Germinal center (tissue), 1 donor: ENCODE measurements at regions not wholly inside any gene's neighbourhood (a gene's known extent, or its start where the extent isn't known, plus 50 kb on each side); places are given as distances from the start of the nearest gene placed in this dataset.
"Not testable (repeated sequence)": the region's sequence is repeated elsewhere in the genome, so short reads cannot be mapped to it uniquely, and the experiment has no call there.

Experiments
- DNase-seq: peaks from one replicate; pipeline ENCODE4 v3.0.0; 2012; ENCODE audit warnings: mixed read lengths, low spot score

DNA sequence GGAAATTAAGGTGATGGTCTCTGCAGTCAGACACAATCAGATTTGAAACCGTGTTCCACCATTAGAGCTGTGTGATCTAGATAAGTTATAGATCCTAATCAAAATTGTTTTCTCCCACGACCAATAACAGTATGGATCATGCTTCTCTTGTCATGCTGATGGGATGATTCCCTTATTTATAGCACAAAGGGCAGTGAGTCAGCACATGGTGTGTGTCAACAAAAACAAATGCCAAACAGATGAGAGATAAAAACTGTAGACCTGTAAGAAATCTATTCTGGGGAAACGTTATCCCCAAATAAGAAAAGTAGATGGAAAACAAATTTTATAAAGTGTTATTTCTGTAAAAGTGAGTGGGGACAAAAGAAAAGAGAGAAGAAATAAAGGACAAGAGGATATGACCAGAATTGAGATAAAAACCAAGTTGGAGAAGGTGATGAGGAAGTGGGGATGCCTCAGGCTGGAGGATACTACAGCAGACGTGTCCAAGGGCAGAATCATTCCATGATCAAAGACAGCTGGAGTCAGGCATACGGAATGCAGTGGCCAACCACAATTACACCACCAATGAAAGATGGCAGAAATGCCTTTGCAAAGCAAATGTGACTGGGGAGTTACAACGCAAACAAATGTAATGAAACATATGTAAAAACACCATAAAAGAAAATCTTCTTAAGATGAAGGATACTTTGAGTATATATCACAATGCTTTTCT lies 377.8 kb upstream of the PRKX start:
- no peak for DNase-seq

DNA sequence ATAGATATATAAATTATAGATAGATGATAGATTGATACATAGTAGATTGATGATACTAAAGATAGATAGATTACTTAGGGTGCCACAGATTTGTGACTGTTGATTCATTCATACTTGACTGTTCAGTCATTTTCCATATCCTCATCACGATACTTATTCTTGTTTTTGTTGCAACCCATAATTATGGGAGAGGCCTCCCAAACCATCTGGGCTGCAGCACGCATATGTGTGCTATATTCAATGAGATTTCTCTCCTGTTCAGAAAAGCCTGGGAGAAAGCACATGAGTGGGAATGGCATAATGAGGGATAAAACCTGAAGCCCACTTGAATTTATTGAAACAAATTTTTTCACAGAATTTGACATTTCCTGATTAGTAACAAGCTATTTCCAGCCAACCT lies 346.4 kb upstream of the PRKX start:
- DNase-seq = no peak

DNA sequence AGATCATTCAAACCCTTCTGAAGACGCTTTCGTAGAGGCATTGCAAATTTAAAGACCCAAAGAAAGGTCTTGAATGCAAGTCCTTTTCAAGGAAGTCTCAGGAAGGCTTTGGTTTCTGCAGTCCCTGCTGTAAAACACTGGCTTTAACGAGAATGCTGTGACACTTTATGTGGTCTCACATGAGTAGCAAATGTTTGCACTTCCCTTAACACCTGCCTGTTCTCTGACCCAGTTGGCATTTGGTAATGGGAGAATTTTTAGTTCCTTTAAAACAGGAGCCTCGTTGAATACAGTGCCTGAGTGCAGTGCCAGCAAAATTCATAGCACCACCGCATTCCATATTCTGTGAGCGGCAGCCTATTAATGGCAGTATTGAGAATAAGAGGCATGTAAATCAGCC lies 330.5 kb upstream of the PRKX start:
- DNase-seq = no peak

DNA sequence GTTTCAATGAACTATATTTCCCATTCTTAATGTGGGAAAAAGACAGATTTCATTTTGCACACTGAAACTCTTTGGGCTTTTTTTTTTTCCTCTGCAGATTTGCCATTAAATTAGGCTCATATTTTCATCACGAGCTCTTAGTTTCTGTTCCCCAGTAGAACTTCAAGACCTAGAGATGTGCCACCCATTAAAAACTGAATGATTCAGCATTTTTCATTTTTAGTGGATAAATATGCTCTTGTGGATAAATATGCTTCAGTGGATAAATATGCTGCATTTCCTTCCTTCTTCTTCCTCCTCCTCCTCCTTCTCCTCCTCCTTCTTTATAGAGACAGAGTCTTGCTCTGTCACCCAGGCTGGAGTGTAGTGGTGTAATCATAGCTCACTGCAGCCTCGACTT lies 322.4 kb upstream of the PRKX start:
- DNase-seq = no peak

DNA sequence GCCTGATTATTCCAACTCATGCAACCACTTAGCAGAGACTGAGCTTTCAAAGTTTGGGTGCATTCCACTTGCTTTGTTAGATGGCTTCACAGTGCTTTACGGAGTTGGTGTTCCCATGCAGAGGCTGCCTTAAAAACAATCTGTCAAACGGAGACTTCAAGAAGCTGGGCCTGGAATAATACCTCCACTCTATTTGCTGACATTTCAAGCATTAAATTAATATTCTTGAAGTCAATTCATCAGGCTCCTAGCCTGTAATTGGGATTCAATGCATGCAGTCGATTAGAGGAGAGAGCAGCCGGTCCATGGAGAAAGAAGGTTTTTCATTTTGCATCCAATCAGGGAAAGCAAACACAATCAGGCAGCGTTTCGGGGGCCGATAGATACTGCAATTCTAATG lies 314.7 kb upstream of the PRKX start:
- no peak for DNase-seq

DNA sequence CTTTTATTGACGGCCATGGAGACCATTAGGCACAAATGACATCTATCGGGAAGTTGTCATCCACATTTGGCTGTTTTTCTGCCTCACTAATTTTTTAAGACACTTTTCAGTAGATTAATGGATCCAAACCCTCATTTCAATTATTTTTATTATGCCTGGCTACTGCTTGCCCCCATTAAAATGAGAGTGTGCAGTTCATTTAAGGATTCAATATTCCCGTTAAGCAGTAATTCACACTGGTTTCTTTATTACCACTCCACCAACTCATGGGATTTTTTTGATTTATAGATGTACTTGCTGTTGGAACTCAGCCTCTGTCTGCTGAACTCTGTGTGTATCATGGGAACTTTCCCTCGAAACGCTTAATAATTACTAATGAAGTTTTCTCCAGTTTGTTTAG lies 291.8 kb upstream of the PRKX start:
- DNase-seq = no peak

DNA sequence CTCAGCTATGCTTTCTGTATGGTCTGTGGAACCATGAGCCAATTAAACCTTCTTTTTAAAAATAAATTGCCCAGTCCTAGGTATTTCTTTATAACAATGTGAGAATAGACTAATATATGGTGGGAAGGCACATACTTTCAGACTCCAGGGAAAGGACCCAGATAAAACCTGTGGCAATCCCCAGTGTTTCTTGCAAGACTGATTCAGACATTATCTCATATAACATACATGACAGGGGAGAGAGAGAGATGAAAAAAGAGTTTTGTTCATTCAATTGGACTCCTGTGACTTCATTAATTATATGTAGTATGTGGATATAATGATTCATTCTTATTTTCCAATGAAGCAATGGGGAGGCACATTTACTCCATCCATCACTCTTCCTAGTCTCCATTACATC lies 291.4 kb upstream of the PRKX start:
- no peak for DNase-seq

DNA sequence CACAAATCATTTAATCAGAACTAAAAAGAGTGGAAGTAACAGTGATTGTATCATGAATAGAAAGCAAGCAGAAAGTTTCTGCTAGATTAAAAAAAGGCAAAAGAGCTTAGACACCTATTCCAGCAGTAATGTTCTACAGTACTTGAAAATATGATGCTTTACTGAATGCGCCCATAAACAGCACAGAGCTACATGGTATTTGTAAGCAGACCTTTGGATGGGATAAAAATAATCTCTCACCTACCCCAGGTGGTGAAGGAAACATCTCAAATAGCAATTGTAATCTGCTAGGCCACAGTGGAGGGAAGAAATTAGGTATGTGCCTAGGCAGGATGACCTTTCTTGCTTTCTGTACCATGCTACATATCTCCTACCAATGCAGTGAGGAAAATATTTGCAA lies 280.9 kb upstream of the PRKX start:
- DNase-seq = no peak

DNA sequence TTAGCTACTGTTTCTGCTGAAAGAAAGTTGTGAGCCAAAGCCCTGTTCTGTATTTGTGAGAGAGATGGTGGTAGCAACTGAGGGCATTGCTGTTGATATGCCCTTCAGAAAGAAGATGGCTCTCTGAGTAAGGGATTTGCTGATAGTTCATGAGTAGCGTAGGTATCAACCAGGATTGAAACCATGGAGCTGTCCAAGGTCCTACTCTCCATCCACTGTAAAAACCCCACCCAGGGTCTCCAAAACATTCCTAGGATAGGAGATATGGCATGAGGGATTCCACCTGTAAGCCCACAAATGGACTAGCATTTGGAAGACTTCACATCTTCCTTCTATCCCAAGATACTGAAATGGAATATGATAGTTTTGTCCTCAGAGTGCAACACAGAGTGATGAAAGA lies 277.1 kb upstream of the PRKX start:
- DNase-seq = no peak

DNA sequence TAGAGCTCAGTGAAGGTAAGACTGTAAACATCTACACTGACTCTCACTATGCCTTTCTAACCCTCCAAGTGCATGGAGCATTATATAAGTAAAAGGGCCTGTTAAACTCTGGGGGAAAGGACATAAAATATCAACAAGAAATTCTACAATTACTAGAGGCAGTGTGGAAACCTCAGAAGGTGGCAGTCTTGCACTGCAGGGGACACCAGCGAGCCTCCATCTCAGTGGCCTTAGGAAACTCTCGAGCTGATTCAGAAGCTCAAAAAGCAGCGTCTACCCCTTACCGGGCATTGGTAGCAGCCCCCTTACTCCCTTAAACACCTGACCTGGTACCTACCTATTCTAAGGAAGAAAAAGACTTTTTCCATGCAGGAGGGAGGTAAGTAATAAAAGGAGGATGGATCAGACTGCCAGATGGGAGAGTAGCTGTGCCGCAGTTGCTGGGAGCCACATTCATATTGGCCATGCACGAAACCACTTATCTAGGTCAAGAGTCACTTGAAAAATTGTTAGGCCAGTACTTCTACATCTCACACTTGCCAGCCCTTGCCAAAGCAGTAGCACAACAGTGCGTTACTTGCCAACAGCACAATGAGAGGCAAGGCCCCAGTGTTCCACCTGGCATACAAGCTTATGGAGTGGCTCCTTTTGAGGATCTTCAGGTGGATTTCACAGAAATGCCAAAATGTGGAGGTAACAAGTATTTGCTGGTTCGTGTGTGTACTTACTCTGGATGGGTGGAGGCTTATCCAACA lies 258.8 kb upstream of the PRKX start:
- not testable (repeated sequence) for DNase-seq

DNA sequence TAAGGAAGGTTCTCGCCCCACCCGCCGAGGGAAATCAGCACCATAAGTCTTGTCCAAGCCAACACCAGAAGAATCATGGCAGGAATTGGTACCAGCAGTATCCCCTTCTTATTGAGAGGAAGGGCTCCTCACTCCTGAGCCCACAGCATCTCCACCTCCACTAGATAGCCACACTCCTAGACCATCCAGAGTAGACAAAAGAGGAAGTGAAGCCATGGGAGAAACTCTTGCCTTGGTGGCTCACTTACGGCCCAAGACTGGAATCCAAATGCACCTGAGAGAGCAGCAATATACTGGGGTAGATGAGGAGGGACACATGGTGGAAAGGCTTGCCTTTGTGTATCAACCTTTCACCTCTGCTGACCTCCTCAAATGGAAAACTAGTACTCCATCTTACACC lies 255.3 kb upstream of the PRKX start:
- DNase-seq = no peak

DNA sequence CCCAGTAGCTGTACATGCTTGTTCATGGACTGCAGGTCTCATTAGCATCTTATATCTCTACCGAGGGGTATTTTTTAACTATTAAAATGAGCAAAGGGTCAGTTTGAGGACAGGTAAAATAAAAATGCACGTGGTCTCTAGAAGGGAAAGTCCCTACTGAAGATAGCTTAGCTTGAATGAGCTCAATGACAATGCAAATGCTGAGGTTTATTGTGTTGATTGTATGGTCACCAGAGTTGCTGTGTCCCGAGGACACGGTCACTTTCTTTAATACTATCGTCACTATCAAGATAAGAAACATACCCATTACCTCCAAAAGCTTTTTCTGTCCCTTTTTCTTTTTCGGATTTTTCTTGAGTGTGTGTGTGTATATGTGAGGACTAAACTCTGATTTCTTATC lies 250.5 kb upstream of the PRKX start:
- DNase-seq = no peak

DNA sequence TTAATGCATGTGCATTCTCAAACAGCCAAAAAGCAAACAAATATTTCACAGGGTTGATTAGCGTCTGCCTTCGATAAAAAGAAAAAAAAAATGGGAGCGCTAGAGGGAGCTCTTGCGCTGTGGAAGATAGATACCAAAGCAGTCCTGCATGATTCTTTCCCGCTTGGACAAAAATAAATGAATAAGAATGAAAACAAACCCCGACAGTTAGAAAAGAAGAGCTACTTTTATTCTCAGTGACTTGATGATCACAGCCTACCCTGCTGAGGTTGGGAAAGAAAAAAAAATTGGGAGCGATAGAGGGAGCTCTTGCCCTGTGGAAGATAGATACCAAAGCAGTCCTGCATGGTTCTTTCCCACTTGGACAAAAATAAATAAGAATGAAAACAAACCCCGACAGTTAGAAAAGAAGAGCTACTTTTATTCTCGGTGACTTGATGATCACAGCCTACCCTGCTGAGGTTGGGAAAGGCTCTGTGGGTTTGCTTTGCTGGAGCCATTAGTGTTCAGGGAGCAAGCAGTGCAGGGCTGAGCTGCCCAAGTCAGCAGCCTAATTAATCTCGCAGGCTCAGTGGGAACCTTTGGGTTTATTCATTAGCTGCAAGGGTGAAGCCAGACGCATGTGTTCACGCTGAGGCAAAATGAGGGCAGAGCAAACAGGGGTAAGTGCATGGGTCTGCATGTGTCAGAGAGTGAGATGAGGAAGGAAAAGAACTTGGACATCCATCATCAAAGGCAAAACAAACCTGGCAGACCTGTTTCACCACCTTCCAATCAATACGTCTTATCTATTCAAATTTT lies 249.3 kb upstream of the PRKX start:
- no peak for DNase-seq

DNA sequence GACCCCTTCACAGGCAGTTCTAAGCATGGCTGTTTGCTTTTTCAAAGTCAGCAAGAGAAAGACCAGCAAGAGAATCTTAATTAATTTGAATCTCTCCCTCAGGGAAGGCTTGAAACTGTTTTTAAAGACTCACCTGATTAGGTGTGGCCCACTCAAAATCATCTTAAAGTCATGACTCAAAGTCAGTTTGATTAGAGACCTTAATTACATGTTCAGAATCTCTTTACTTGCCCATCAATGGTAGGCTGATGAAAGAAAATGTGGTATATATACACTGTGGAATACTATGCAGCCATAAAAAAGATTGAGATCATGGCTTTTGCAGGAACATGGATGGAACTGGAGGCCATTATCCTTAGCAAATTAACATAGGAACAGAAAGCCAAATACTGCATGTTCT lies 247.5 kb upstream of the PRKX start:
- DNase-seq = no peak

DNA sequence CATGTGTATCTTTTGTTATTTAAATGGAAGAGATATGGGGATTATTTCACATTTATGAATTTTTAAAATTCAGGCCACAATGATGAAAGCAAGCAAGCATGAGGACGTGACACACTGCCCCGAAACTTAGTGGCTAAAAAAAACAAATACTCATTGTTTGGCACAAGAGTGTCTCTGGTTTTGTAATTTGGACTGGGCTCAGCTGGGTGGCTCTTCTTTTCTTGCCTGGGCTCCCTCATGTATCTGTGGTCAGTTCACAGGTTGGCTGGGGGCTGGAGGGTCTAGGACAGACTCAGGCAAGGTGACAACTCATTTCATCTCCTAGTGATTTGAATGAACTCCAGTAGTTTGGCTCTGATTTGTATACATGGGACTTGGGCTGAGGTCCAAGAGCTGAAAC lies 238.4 kb upstream of the PRKX start:
- DNase-seq = no peak

DNA sequence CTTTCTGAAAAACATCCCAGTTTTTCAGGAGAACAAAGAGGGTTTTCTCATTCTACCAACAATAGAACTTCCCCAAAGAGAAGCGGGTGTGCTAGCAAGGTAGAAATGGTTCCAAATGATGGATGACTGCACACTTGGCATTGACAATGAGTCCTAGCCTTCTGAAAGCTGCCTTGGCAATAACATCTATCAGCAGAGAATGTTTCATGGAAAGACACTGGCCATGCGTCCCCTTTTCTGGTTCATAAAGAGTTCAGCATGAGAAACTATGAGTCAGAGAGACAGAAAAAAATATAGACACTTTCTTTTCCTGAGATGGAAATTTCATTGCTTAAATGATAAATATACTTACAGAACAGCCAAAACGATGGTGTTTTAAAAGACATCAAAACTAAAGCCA lies 236.9 kb upstream of the PRKX start:
- no peak for DNase-seq

DNA sequence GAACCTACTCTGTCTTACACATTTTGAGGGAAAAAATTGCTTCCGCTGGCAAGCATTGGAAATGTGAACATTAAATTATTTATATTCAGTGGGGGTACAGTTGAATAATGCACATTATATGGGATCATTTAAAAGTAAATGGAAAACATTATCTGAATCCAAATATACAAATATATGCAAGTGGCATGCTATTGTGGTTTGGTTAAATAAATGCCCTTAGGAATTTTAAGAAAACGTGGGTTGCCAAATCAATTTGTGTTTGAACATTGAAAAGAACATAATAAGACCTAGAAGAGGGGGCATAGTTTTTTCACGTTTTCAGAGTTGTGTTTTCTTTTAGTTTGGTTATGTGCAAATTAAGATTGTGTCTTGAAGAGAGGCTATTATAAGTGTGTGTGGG lies 230.5 kb upstream of the PRKX start:
- no peak for DNase-seq

DNA sequence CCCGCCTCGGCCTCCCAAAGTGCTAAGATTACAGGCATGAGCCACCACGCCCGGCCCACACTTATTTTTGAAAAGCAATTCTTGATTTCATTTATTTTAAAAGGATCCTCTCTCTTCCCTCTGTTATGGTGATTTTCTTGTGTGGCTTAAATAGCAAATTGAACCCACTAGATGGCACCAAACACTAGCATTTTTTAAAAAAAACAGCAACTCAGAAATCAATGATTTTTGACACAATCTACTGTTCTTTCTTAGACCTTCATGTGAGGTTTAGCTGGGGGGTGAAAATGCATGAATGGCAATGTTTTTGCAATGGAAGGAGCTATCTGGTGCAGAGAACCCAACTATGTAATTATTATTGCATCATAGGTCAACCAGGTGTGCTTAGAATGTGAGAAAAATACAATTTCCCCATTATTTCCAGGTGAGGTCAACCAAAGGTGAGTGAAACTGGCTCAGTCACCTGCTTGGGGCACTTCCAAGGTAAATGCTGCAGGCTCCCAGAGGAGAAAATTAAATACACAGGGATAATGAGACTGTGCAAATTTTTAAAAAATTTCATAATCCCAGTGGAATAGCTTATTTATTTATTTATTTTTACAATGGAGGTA lies 226.7 kb upstream of the PRKX start:
- DNase-seq = no peak

DNA sequence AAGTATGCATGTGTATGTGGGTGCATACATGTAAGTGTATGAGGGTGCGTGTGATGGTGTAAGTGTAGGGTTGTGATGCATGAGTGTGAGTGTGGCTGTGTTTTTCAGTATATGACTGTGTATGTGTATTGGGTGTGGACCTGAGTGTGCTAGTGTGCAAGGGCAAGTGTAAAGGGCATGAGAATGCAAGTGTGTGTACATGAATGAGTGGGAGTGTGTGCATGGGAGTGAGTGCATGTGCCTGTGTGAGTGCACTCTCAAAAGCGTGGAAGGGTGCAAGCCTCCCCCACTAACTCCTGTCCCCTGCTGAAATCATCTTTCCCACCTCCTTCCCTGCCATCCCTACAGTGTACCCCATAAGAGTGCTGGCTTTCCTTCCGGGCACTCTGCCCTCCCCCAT lies 225.1 kb upstream of the PRKX start:
- no peak for DNase-seq

DNA sequence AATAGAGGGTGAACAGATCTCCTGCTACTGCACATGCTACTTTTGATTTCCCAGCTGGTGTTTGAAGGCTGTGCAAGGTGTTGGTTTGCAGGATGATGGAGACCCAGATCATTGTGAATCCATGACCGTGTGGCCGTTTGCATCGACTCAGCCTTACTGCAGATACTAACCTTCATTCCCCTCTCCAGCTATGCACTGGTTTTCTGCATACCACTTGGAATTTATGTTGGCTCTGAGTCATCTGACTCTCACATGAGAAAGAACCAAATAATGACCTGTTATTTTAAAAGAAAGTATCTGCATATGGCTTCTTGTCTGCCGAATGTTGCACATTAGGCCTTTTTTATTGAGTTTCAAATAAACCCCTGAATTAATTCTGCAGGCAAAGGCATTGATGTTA lies 221.7 kb upstream of the PRKX start:
- not testable (repeated sequence) for DNase-seq

DNA sequence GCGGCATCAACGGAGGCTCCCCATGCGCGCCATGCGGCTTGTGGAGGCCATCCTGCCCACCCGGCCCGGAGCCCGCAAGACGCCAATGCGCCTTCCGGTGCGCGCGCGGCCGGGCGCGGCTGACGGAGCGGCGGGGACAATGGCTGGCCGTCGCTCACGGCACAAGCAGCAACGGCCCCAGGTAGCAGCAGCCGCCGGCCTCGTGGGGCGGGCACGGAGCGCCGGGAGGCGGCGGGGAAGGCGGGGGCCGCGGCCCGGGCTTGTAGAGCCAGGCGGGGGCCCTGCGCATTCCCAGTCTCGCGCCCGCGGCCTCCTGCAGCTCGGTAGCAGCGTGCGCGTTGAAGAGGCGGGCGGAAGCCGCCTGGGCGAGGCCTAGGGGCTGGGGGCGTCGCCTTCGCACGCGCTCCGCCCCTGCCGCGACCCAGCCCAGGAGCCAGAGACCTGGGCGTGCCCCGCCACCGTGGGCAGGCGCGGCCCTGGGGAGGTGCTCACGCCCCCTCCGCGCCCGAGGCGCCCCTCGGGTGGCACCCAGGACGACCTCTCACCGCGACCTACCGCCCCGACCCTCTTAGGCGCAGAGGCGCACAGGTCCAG lies 207.1 kb upstream of the PRKX start:
- DNase-seq = not testable (repeated sequence)
